Thyroid gland (tissue), 4 donors: ENCODE measurements at regions not wholly inside any gene's neighbourhood (a gene's known extent, or its start where the extent isn't known, plus 50 kb on each side); places are given as distances from the start of the nearest gene placed in this dataset.

Experiments
- DNase-seq, 2 donors: peaks; one replicate each; pipeline ENCODE4 v3.0.0-alpha.2; 2019
- H3K27ac ChIP-seq, 3 donors: fragments of 200-600 bp; sonication (generic); 1 replicate in 2 of 3; 2 replicates in 1 of 3; pipeline ENCODE4 v1.5.1; 2016 to 2019; ENCODE audit warnings: mild to moderate bottlenecking in 1 of 3, moderate library complexity in 1 of 3
- H3K27me3 ChIP-seq: fragments of 200-600 bp; sonication (generic); one replicate; pipeline ENCODE4 v1.5.1; 2019
- H3K36me3 ChIP-seq, 2 donors: fragments of 200-600 bp; sonication (generic); one replicate each; pipeline ENCODE4 v1.5.1; 2016 to 2019
- H3K4me1 ChIP-seq, 2 donors: fragments of 200-600 bp; sonication (generic); one replicate each; pipeline ENCODE4 v1.5.1; 2017 to 2019
- H3K4me3 ChIP-seq, 3 donors: fragments of 200-600 bp; sonication (generic); replicated peaks in 1 of 3; 1 replicate in 2 of 3; 2 replicates in 1 of 3; pipeline ENCODE4 v1.5.1; 2016; ENCODE audit warnings: mild to moderate bottlenecking in 1 of 3
- H3K9me3 ChIP-seq: fragments of 200-600 bp; sonication (generic); one replicate; pipeline ENCODE4 v1.5.1; 2017
- POLR2A ChIP-seq, 2 donors: fragments of 450-650 bp; IDR thresholded peaks; one replicate each; pipeline ENCODE4 v1.6.1; 2017; ENCODE audit warnings: antibody characterized with exemption in 2 of 2, mild to moderate bottlenecking in 2 of 2, moderate library complexity in 1 of 2
- WGBS, 2 donors: methylation state at CpG; one replicate each; pipeline ENCODE4 v1.1.5; 2017; 5-methylcytosine and 5-hydroxymethylcytosine counted together
- intact Hi-C: fragments of 100-400 bp; cut with DNase I; formaldehyde crosslinking; loops from one replicate; pipeline ENCODE4 v1.15.1; 2023
- TF ChIP-seq, protein P1 (sequence below), 6 experiments: fragments of 200-600 bp in 3 of 6; fragments of 450-650 bp in 3 of 6; sonication (generic) in 3 of 6; IDR thresholded peaks; one replicate each; pipeline ENCODE4 v1.5.1; 2016 to 2019; ENCODE audit warnings: antibody characterized with exemption in 6 of 6, mild to moderate bottlenecking in 2 of 6, inconsistent platforms in 1 of 6, moderate library complexity in 1 of 6

DNA sequence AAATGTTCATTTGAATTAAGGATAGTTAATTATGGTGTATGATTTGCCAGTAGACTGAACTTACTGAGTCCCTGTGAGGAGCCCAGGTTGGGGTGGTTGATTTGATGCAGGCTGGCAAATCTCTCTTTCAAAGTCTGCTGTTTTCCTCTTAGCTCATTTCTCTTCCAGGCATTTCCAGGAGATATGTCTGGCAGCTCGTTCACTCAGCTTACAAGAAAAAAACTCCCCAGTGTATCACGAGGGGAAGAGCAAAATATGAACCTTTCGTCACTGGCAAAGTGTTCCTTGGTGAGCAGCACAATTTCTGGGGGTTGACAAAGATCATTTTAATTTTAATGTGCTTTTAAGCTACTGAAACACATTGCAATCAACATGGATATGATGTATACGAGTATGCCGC, 244.2 kb downstream of the CBLL2 start:
- no peaks in the 10 kb centered on the region for H3K9me3 ChIP-seq
- TF ChIP-seq POLR2A (IDR thresholded peaks at IDR 0.05): no peak
- TF ChIP-seq, protein P1, sequence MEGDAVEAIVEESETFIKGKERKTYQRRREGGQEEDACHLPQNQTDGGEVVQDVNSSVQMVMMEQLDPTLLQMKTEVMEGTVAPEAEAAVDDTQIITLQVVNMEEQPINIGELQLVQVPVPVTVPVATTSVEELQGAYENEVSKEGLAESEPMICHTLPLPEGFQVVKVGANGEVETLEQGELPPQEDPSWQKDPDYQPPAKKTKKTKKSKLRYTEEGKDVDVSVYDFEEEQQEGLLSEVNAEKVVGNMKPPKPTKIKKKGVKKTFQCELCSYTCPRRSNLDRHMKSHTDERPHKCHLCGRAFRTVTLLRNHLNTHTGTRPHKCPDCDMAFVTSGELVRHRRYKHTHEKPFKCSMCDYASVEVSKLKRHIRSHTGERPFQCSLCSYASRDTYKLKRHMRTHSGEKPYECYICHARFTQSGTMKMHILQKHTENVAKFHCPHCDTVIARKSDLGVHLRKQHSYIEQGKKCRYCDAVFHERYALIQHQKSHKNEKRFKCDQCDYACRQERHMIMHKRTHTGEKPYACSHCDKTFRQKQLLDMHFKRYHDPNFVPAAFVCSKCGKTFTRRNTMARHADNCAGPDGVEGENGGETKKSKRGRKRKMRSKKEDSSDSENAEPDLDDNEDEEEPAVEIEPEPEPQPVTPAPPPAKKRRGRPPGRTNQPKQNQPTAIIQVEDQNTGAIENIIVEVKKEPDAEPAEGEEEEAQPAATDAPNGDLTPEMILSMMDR (IDR thresholded peaks at IDR 0.05): no peak
- intact Hi-C loops: no loop called here
- H3K4me1 ChIP-seq: no peaks in the 10 kb centered on the region
- H3K4me3 ChIP-seq: no peak overlapping the region
- no peak overlapping the region for H3K27ac ChIP-seq
- 76 to 84% methylated on average over 5 of the region's 5 CpGs for WGBS, 2 donors
- no peaks in the 10 kb centered on the region for H3K27me3 ChIP-seq
- no peaks in the 10 kb centered on the region for H3K36me3 ChIP-seq
- DNase-seq: no peak

DNA sequence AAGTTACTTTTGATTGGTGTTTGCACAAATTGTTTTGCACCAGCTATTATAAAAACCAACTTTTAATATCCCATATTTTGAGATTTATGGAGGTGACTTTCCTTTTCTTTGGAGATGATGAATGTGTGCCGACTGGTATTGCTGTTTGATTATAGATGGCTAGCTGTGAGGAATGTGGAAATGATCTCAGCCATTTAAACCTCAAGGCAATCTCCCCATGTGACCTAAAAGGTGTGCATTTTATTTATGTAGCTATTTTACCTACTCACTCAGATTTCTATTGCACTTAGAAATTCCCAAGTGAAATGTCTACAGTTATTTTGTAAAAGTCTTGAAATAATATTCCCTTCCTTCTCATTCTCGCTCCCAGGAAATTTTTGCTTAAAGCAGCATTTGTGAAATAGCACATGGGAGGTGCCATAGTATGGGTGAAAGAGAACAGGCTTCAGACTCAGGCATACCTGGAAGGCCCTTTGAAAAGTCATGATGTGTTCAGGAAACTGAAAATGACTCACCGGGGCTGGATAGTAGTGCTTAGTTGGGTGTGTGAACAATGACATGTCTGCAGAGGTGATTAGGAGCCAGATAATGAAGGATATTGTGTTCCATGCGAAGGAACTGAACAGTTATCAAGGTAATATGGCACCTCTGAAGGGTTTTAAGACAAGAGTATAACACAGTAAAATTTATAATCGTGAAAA, 247.6 kb downstream of the CBLL2 start:
- no peak for TF ChIP-seq POLR2A (IDR thresholded peaks at IDR 0.05)
- TF ChIP-seq, protein P1 (IDR thresholded peaks at IDR 0.05): no peak
- no peak overlapping the region for H3K4me3 ChIP-seq
- intact Hi-C loops: no loop called here
- no peak for DNase-seq
- WGBS, 2 donors: 81 to 84% methylated on average over 5 of the region's 5 CpGs
- H3K27ac ChIP-seq: no peak overlapping the region
- H3K9me3 ChIP-seq: no peaks in the 10 kb centered on the region
- H3K4me1 ChIP-seq: no peaks in the 10 kb centered on the region
- no peaks in the 10 kb centered on the region for H3K27me3 ChIP-seq
- H3K36me3 ChIP-seq: no peaks in the 10 kb centered on the region

DNA sequence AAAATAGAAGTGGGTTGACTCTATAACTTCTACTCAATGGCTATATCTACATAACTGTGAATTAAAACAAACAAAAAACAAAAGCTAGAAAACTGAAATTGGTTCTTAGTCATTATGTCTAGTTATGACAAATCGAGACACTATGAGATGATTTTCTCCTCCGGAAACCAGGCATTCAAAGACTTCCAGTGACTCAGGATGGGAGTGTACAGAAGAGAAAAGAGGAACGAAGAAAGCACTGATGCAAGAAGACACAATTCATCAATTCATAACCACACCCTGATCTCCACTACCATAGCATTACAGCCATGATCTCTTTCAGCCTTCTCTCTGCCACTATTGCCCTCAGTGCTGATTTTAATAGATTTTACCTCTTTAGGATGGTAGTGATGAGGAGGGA, 253.6 kb downstream of the CBLL2 start:
- Histone ChIP-seq H3K27me3 (no peaks in the 10 kb centered on the region), H3K9me3 (no peaks in the 10 kb centered on the region), H3K36me3 (no peaks in the 10 kb centered on the region), H3K4me3 (no peak overlapping the region), H3K27ac (no peak overlapping the region), H3K4me1 (no peaks in the 10 kb centered on the region)
- intact Hi-C loops: no loop called here
- no peak for TF ChIP-seq POLR2A (IDR thresholded peaks at IDR 0.05)
- TF ChIP-seq, protein P1 (IDR thresholded peaks at IDR 0.05): no peak
- WGBS, 2 donors: 91 to 92% methylated on average over 3 of the region's 3 CpGs
- DNase-seq: no peak

DNA sequence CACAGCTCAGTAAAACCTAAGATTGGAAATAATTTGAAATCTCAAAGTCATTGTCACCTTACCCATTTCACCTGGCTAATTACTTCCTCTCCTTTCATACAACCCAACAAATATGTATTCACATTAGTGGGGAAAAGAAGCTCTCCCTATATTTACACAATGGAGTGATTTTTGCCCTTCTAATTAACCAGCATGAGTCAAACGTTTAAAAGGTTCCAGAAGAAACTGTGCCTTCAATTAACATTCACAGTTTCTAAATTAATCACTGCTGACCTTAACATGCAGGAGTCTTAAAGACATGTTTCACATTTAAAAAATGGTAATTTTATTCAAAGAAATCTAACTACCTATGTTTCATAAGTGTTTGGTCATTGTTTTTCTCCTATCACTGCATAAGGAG, 254.6 kb downstream of the CBLL2 start:
- no peaks in the 10 kb centered on the region for H3K27me3 ChIP-seq
- H3K9me3 ChIP-seq: no peaks in the 10 kb centered on the region
- no peaks in the 10 kb centered on the region for H3K36me3 ChIP-seq
- DNase-seq: no peak
- H3K27ac ChIP-seq: no peak overlapping the region
- H3K4me3 ChIP-seq: no peak overlapping the region
- WGBS, 2 donors: 60 to 62% methylated on average over 1 of the region's 1 CpG
- H3K4me1 ChIP-seq: no peaks in the 10 kb centered on the region
- intact Hi-C loops: no loop called here
- TF ChIP-seq, protein P1 (IDR thresholded peaks at IDR 0.05): no peak
- no peak for TF ChIP-seq POLR2A (IDR thresholded peaks at IDR 0.05)

DNA sequence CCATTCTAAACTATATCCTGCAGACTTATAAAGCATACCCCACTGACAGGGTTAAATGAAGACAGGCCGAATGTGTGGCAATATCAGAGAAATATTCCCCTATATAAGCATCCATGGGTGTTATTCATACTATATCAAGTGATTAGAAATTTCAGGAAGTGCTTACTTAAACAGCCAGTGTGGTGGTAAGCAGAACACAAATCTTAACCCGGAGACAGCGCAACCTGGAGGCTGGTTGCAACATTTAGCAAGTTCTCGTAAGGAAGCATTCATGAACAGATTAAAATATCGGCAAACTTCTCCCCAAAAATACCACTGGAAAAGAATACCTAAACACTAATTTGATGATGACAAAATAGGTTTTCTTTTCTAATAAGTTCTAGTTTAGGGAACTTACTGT, 261.2 kb downstream of the CBLL2 start:
- no peaks in the 10 kb centered on the region for H3K36me3 ChIP-seq
- H3K27ac ChIP-seq: no peak overlapping the region
- no peaks in the 10 kb centered on the region for H3K9me3 ChIP-seq
- TF ChIP-seq POLR2A (IDR thresholded peaks at IDR 0.05): no peak
- TF ChIP-seq, protein P1 (IDR thresholded peaks at IDR 0.05): no peak
- H3K4me3 ChIP-seq: no peak overlapping the region
- no peak for DNase-seq
- no peaks in the 10 kb centered on the region for H3K4me1 ChIP-seq
- no peaks in the 10 kb centered on the region for H3K27me3 ChIP-seq
- 80 to 93% methylated on average over 5 of the region's 5 CpGs for WGBS, 2 donors
- intact Hi-C loops: no loop called here
